Astrocyte (in vitro differentiated cells and primary cell): ENCODE measurements at regions not wholly inside any gene's neighbourhood (a gene's known extent, or its start where the extent isn't known, plus 50 kb on each side); places are given as distances from the start of the nearest gene placed in this dataset.

ENCODE experiments used
- DNase-seq: peaks from one replicate; pipeline ENCODE4 v3.0.0-alpha.2; 2010; ENCODE audit warnings: low read depth
- FAIRE-seq: peaks from 2 replicates; lab custom pipeline; 2011; peaks lifted over from hg19 to GRCh38; lab: Jason Lieb, UNC
- H2AFZ ChIP-seq: 2 replicates; pipeline ENCODE4 v1.6.0; 2012; ENCODE audit warnings: low read depth, low read length, inconsistent platforms
- H3K27ac ChIP-seq: 2 replicates; pipeline ENCODE4 v1.5.1; 2011; ENCODE audit warnings: low read depth, low read length, inconsistent platforms
- H3K27me3 ChIP-seq: 2 replicates; pipeline ENCODE4 v1.6.0; 2011; ENCODE audit warnings: low read length, inconsistent platforms; ENCODE audit not compliant: insufficient read depth
- H3K36me3 ChIP-seq: 2 replicates; pipeline ENCODE4 v1.5.1; 2011; ENCODE audit warnings: low read length, inconsistent platforms; ENCODE audit not compliant: insufficient read depth
- H3K4me1 ChIP-seq: 2 replicates; pipeline ENCODE4 v1.5.1; 2011; ENCODE audit warnings: low read length, inconsistent platforms; ENCODE audit not compliant: insufficient read depth
- H3K4me2 ChIP-seq: 2 replicates; pipeline ENCODE4 v1.6.0; 2012; ENCODE audit warnings: low read length, inconsistent platforms
- H3K4me3 ChIP-seq: 2 replicates; pipeline ENCODE4 v1.5.1; 2011; ENCODE audit warnings: low read depth, mild to moderate bottlenecking, low read length, inconsistent platforms; ENCODE audit not compliant: insufficient read depth
- H3K79me2 ChIP-seq: 2 replicates; pipeline ENCODE4 v1.6.0; 2012; ENCODE audit warnings: mild to moderate bottlenecking, low read length, inconsistent platforms; ENCODE audit not compliant: insufficient read depth
- H3K9ac ChIP-seq: 2 replicates; pipeline ENCODE4 v1.6.0; 2012; ENCODE audit warnings: mild to moderate bottlenecking, low read length, inconsistent platforms
- H3K9me3 ChIP-seq: 2 replicates; pipeline ENCODE4 v1.5.1; 2012; ENCODE audit warnings: low read depth, mild to moderate bottlenecking, low read length, inconsistent platforms; ENCODE audit not compliant: insufficient read depth
- H4K20me1 ChIP-seq: 2 replicates; pipeline ENCODE4 v1.6.0; 2012; ENCODE audit warnings: low read length, inconsistent platforms; ENCODE audit not compliant: insufficient read depth
- H3K27ac Mint-ChIP-seq: one replicate; pipeline ENCODE4 v1.8.0; 2021; ENCODE audit warnings: mild to moderate bottlenecking, mixed read lengths; ENCODE audit not compliant: unreplicated experiment
- H3K27me3 Mint-ChIP-seq: one replicate; pipeline ENCODE4 v1.8.0; 2021; ENCODE audit warnings: low read depth, mixed read lengths; ENCODE audit not compliant: unreplicated experiment
- H3K36me3 Mint-ChIP-seq: one replicate; pipeline ENCODE4 v1.8.0; 2021; ENCODE audit warnings: low read depth, mixed read lengths; ENCODE audit not compliant: unreplicated experiment
- H3K4me1 Mint-ChIP-seq: one replicate; pipeline ENCODE4 v1.8.0; 2021; ENCODE audit warnings: low read depth, mixed read lengths; ENCODE audit not compliant: unreplicated experiment
- H3K4me3 Mint-ChIP-seq: one replicate; pipeline ENCODE4 v1.8.0; 2021; ENCODE audit warnings: mild to moderate bottlenecking, moderate library complexity, mixed read lengths; ENCODE audit not compliant: unreplicated experiment
- H3K9me3 Mint-ChIP-seq: one replicate; pipeline ENCODE4 v1.8.0; 2021; ENCODE audit warnings: mild to moderate bottlenecking, mixed read lengths; ENCODE audit not compliant: unreplicated experiment
- EZH2 ChIP-seq: IDR thresholded peaks from 2 replicates; pipeline ENCODE4 v1.6.1; 2012; ENCODE audit warnings: mild to moderate bottlenecking, low read length, inconsistent platforms; ENCODE audit not compliant: insufficient read depth
- TF ChIP-seq, protein P1 (sequence below): IDR thresholded peaks from 2 replicates; pipeline ENCODE4 v1.5.1; 2011; ENCODE audit warnings: low read depth, mild to moderate bottlenecking, inconsistent platforms, low read length, moderate library complexity; ENCODE audit not compliant: insufficient read depth

DNA sequence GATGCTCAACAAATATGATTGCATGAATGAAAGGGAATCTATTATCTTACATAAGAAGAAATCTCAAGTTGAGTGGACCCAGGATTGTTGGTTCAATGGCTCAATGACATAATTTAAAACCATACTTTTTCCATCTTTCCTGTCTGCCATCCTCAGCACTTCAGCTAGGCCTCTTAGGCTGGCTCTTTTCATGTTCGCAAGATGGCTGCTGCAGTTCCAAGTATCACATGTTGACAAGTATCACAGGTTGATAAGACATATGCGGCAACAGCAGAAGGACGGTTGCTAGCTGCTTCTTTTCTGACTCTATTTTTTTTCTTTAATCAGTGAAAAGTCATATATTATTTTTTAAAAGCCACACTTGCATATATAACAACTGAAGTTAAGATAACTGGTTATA is 79.0 kb upstream of the CDK6 start:
- Histone ChIP-seq H4K20me1 (no peaks in the 10 kb centered on the region), H3K9ac (no peak overlapping the region), H3K27ac (no peak overlapping the region), H2AFZ (no peak overlapping the region), H3K4me3 (no peak overlapping the region), H3K27me3 (no peaks in the 10 kb centered on the region), H3K36me3 (no peaks in the 10 kb centered on the region), H3K79me2 (no peaks in the 10 kb centered on the region), H3K4me2 (no peak overlapping the region), H3K4me1 (peaks cover 12% of the 10 kb centered on the region), H3K9me3 (no peaks in the 10 kb centered on the region)
- peaks cover 10% of the 10 kb centered on the region for H3K4me1 Mint-ChIP-seq
- H3K4me3 Mint-ChIP-seq, result no peak overlapping the region
- FAIRE-seq, result no peak
- no peaks in the 10 kb centered on the region for H3K36me3 Mint-ChIP-seq
- no peak overlapping the region for H3K27ac Mint-ChIP-seq
- DNase-seq, result no peak
- no peaks in the 10 kb centered on the region for H3K27me3 Mint-ChIP-seq
- peaks cover under 1% of the 10 kb centered on the region for H3K9me3 Mint-ChIP-seq
- no peak for TF ChIP-seq EZH2
- TF ChIP-seq, protein P1, sequence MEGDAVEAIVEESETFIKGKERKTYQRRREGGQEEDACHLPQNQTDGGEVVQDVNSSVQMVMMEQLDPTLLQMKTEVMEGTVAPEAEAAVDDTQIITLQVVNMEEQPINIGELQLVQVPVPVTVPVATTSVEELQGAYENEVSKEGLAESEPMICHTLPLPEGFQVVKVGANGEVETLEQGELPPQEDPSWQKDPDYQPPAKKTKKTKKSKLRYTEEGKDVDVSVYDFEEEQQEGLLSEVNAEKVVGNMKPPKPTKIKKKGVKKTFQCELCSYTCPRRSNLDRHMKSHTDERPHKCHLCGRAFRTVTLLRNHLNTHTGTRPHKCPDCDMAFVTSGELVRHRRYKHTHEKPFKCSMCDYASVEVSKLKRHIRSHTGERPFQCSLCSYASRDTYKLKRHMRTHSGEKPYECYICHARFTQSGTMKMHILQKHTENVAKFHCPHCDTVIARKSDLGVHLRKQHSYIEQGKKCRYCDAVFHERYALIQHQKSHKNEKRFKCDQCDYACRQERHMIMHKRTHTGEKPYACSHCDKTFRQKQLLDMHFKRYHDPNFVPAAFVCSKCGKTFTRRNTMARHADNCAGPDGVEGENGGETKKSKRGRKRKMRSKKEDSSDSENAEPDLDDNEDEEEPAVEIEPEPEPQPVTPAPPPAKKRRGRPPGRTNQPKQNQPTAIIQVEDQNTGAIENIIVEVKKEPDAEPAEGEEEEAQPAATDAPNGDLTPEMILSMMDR, result no peak

DNA sequence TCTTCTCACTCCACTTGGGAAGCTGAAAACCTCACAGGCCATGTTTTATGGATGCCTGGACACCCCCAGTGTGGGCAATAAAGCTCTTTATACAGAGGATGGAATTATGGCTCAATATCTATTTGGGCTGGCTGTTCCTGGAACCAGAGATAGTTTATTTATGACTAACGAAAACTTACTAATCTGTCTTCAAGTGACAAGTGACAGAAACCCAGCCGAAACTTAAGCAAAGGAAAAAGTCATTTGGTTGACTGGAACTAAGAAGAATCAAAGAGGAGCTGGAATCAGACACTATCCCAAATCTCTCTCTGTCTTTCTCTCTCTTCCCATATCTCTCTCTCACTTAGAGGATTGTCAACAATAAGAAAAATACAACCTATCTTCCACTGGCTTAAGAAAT is 78.3 kb upstream of the CDK6 start:
- no peak overlapping the region for H3K9ac ChIP-seq

DNA sequence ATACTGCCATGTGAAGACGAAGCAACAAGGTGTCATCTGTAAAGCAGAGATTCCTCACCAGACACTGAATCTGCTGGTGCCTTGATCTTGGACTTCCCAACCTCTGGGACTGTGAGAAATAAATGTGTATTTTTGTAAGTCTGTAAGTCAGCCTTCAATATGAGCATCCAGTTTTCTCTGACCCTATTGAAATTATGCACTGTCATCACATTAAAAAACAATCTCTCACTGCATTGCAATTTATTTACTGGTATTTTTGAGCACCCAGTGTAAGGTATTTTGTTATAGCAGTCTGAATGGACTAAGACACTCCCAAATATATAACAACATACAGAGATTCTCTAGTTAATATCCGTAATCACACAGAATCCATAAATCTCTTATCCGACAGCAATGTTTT is 77.5 kb upstream of the CDK6 start:
- Histone ChIP-seq H3K4me2 (no peak overlapping the region), H3K4me1 (peaks cover 12% of the 10 kb centered on the region), H2AFZ (no peak overlapping the region), H3K79me2 (no peaks in the 10 kb centered on the region), H4K20me1 (no peaks in the 10 kb centered on the region), H3K9me3 (no peaks in the 10 kb centered on the region), H3K36me3 (no peaks in the 10 kb centered on the region), H3K4me3 (no peak overlapping the region), H3K9ac (no peak overlapping the region), H3K27me3 (no peaks in the 10 kb centered on the region), H3K27ac (no peak overlapping the region)
- no peaks in the 10 kb centered on the region for H3K36me3 Mint-ChIP-seq
- H3K27me3 Mint-ChIP-seq, result no peaks in the 10 kb centered on the region
- no peak overlapping the region for H3K4me3 Mint-ChIP-seq
- peaks cover 10% of the 10 kb centered on the region for H3K4me1 Mint-ChIP-seq
- H3K27ac Mint-ChIP-seq, result no peak overlapping the region
- H3K9me3 Mint-ChIP-seq, result no peaks in the 10 kb centered on the region
- FAIRE-seq (no peak), DNase-seq (no peak)
- no peak for TF ChIP-seq EZH2
- TF ChIP-seq, protein P1, result no peak

More for the DNA sequence above, 78.3 kb upstream of the CDK6 start:
- Mint-ChIP-seq H3K36me3 (no peaks in the 10 kb centered on the region), H3K27ac (no peak overlapping the region), H3K4me3 (no peak overlapping the region), H3K9me3 (no peaks in the 10 kb centered on the region), H3K4me1 (peaks cover 10% of the 10 kb centered on the region), H3K27me3 (no peaks in the 10 kb centered on the region)
- TF ChIP-seq, protein P1, result no peak
- no peak for TF ChIP-seq EZH2
- H3K4me2 ChIP-seq, result no peak overlapping the region
- no peak overlapping the region for H3K27ac ChIP-seq
- no peaks in the 10 kb centered on the region for H3K9me3 ChIP-seq
- no peaks in the 10 kb centered on the region for H3K79me2 ChIP-seq
- no peaks in the 10 kb centered on the region for H4K20me1 ChIP-seq
- DNase-seq (no peak), FAIRE-seq (peak; percentile 29)
- no peak overlapping the region for H2AFZ ChIP-seq
- peaks cover 12% of the 10 kb centered on the region for H3K4me1 ChIP-seq
- H3K4me3 ChIP-seq, result no peak overlapping the region
- no peaks in the 10 kb centered on the region for H3K27me3 ChIP-seq
- no peaks in the 10 kb centered on the region for H3K36me3 ChIP-seq
